GM18498 (cell line): ENCODE measurements at regions not wholly inside any gene's neighbourhood (a gene's known extent, or its start where the extent isn't known, plus 50 kb on each side); places are given as distances from the start of the nearest gene placed in this dataset.
"Not testable (repeated sequence)": the region's sequence is repeated elsewhere in the genome, so short reads cannot be mapped to it uniquely, and the experiment has no call there.

Experiments used
- ATAC-seq: cut with Tn5 transposase; IDR thresholded peaks from one replicate; pipeline ENCODE4 v1.9.1; 2021; ENCODE audit warnings: mild to moderate bottlenecking, moderate library complexity; ENCODE audit not compliant: unreplicated experiment

DNA sequence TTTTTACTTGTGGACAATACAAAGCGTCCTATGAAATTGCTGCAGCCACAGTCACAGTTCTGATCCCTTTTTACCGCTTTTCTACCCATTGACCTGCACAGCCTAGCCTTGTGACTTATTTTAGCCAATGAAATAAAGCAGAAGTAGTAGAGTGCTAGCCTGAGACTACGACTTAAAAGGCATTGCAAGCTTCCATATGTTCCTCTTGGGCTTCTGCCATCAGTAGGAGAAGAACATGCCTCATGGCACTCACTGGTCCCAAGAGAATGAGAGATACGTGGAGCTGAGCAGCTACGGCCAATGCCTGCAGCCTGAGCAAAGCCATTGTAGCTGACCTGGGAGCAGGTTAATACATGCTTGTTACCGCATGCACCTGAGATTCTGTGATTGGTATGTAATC lies 416.6 kb upstream of the CLINT1 start:
- ATAC-seq, result no peak

GRCh38 chr5:158273035-158273434 lies 414.1 kb upstream of the CLINT1 start:
- no peak for ATAC-seq

GRCh38 chr5:158272409-158272808 lies 413.5 kb upstream of the CLINT1 start:
- ATAC-seq, result no peak

DNA sequence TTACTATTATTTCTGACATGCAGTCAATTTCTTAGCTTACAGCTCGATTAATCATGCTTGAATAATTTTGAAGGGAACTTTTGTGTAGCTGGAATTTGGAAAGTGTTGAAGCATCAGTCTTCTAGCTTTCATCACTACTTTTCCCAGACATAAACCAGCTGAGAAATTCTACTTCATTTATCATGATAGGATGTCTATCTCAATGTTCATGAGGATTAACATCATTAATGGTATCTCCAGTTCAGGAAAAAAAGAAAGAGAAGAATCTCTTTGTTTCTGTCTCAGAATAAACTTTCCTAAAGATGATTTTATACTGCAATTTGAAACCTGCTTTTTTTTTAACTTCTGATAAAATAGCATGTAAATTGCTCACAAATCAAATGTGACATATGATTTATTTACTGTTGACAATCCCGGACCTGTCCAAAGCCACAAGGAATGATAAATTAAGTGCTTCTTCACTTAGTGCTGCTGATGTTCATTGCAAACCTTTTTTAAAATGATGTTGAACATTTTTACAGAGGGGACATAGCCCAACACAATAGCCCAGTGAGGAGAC lies 412.1 kb upstream of the CLINT1 start:
- no peak for ATAC-seq

DNA sequence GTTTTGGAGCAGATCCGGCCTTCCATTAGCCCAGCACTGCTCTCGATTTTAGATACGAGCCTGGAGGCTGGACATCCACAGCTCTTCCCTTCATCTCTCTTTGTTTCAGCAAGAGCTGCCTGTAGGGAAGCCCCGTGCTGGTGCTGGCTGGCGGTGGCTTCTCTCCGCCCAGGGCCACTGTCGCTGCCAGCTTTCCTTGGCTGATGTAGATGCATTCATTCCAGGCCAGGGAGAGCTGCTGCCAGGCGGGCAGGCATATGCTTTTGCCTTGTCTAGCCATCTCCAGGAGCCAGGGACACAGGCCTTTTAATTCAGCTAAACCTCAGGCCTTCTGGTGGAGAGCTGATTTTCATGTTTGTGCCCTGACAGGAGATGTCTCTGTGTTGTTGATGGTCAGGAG lies 409.3 kb upstream of the CLINT1 start:
- ATAC-seq, result no peak

DNA sequence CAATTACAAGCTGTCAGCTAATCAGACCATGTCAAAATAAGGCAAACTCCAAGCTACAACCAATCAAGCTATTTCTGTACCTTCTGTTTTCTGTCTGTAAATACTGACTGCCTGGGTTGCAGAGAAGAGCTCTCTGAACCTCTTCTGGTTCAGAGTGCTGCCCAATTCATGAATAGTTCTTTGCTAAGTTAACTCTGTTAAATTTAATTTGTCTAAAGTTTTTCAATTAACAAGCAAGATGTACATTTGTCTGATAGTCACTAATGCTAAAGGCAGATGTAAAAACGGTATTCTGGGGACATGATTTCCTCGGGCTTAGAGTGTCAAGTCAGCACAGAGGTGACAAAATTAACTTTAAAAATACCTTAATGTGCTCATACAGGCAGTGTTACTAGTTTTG lies 408.3 kb upstream of the CLINT1 start:
- no peak for ATAC-seq

DNA sequence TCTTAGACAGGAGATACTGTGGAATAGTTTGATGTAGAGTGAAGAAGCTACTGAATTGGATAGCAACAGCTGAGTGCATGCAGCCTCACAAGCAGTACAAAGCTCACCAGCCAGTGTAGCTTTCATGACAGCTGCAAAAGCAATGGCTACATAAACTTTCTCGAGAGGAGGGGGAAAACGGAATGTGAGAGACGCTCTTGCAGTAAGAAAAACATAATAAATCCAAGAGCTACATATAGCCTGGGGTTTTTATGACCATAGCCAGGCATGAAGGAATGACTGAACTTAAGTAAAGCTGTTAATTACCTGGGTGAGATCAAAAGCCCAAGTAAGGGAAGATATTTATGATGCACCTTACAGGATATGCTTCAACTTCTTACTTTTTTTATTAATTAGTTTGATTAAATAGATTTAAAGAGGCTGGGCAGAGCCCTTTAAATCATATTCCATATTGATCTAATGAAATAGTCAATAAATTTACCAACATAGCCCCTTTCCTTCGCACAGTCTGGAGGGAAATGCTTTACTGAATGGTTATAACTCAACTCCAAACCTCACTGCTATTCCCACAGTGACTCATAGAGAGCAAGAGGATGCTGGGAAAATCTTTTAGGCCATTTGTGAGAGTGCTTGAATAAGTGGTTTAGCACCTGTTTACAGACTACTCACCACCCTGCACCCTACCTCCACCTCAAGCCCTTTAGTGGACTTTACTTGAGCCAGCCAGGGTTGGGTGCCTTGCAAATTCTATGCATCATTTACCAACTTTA lies 407.2 kb upstream of the CLINT1 start:
- no peak for ATAC-seq

DNA sequence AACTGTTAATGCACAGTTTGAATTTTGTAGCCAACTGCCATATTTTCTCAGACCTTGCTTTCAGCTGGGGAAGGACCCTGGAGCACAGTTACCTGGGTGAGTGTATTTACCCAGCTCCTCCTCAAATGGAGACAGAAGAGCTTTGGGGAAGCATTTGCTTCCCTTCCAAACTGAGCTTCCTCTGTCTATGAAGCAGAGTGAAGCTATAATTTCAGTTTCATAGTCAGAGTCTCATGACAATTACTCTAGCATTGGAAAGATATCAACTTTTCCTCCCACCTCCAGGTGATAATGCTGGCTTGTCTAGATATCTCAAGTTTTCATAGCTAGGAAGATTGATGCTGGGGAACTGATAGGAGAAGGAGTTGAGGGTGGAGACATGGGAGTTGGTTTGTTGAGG lies 406.4 kb upstream of the CLINT1 start:
- no peak for ATAC-seq

DNA sequence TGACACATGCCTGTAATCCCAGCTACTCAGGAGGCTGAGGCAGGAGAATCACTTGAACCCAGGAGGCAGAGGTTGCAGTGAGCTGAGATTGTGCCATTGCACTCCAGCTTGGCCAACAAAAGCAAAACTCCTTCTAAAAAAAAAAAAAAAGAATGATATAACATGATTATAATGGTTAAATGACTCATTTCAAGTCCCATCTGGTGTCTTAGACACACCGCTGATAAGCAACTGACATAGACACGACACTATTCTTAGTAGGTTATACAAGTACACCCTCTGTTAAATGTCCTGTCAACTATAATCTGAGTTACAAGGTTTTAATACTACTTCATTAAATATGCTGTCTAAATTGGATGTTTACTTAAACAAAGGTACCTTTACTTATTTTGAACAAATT lies 405.3 kb upstream of the CLINT1 start:
- no peak for ATAC-seq

DNA sequence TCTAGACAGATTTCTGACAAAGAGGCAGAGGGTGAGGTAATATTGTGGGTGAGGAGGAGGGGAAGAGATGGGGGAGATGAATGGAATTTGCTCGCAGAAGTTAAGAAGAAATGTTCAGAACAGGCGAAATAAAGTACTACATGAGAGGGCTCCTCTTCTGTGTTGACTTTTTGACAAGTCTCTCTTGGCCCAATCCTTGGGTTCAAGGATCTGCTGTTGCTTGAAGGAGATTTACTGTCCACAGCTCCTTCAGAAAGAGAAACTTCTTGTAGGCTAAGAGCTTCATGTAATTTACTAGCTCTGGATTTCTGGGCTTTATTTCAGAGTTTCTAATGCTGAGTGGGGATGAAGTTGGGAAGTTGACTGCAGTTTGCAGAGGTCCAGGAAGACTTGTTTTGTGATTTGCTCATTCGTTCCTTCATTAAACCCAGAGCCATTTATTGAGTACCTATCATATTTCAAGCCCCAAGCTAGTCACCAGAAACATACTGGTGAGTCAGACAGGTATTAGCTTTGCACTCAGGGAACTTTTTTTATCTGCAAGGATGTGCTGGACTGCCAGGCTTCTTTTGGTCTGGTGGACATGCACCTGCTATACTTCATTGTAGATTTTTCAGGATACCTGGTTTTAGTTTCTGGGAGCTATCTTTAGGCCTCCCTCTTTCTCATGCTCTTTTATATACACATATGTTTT lies 402.9 kb upstream of the CLINT1 start:
- no peak for ATAC-seq

- no peak for ATAC-seq
Measured at GRCh38 chr5:158256096-158256495, 397.2 kb upstream of the CLINT1 start.

- ATAC-seq, result no peak
Measured at GRCh38 chr5:158255609-158256008, 396.7 kb upstream of the CLINT1 start.

- no peak for ATAC-seq
Measured at GRCh38 chr5:158246661-158247060, 387.7 kb upstream of the CLINT1 start.

DNA sequence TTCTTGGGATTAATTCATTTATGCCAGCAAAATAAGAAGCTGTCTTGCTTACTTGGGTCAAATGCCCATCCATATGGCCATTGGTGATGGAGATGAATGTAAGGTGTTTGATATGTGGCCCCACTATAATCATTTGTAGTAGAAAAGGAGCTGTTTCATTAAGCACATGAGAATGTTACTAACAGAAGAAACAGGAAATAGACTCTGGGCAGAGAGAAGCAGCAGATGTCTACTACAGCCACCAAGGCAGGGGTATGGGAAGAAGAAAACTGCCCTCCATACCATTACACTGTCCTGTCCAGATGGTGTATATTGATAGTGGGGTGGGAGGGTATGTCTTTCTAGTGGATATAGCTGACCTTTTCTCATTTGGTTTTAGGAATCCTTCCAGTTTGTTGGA lies 386.6 kb upstream of the CLINT1 start:
- no peak for ATAC-seq

DNA sequence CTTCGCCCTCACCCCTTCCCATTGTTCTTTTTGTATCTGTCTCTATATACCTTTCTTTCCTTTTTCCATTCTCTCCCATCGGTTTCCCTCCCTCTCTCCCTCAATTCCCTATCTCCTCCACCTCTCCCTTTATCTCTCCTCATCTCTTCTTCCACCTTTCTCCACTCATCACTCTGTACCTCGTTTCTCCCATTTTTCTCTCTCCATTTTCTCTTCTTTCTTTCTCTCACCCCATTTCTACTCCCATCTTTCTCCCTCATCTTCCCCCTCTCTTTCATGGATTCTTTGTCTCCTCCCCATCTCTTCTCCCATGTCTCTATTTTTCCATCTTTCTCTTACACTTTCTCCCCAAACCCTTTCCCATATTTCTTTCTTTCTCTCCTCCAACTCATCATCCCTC lies 385.9 kb upstream of the CLINT1 start:
- ATAC-seq, result no peak

- no peak for ATAC-seq
Measured at GRCh38 chr5:158236511-158237335, 377.8 kb upstream of the CLINT1 start.

DNA sequence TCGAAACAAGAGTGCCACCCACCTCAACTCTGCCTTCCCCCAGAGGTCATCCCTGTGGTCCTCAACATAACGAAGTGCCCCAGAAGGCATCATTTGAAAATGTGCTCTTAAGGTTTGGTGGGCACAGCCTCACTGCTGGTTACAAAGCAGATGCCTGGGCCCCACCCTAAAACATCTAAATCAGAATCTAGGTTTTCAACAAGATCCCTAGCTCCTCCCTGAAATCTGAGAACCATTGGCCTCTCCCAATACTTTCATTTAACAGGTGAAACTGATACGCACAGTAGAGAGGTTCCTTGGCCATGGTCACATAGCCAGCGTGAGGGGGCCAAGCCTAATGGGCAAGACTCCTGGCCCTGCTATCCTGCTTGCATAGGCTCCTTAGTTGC lies 376.2 kb upstream of the CLINT1 start:
- no peak for ATAC-seq

GRCh38 chr5:158234323-158235158 lies 375.6 kb upstream of the CLINT1 start:
- ATAC-seq, result no peak

- no peak for ATAC-seq
Measured at GRCh38 chr5:158233735-158234322, 374.9 kb upstream of the CLINT1 start.

GRCh38 chr5:158227314-158227713 lies 368.4 kb upstream of the CLINT1 start:
- ATAC-seq, result not testable (repeated sequence)
